NT2/D1 (cell line): ENCODE measurements at regions not wholly inside any gene's neighbourhood (a gene's known extent, or its start where the extent isn't known, plus 50 kb on each side); places are given as distances from the start of the nearest gene placed in this dataset.

Source experiments
- SUZ12 ChIP-seq: IDR thresholded peaks from 2 replicates; pipeline ENCODE4 v1.6.1; 2011; ENCODE audit not compliant: insufficient read length, insufficient read depth; ENCODE audit errors: extremely low read depth
- YY1 ChIP-seq: IDR thresholded peaks from 2 replicates; pipeline ENCODE4 v1.6.1; 2011; ENCODE audit not compliant: insufficient read length, insufficient read depth

- no peak for TF ChIP-seq SUZ12
- TF ChIP-seq YY1: no peak
These were observed 287.7 kb downstream of the FBXO15 start for GRCh38 chr18:73859837-73860397.
